Activated CD8-positive, alpha-beta memory T cell treated with anti-CD3 and anti-CD28 coated beads, Interleukin-2, amount 50 U/mL, for 24 hours (primary cell): ENCODE measurements at regions not wholly inside any gene's neighbourhood (a gene's known extent, or its start where the extent isn't known, plus 50 kb on each side); places are given as distances from the start of the nearest gene placed in this dataset.

Experiments
- DNase-seq: peaks from one replicate; pipeline ENCODE4 v3.0.0-alpha.2; 2020; ENCODE audit errors: extremely low read depth

DNA sequence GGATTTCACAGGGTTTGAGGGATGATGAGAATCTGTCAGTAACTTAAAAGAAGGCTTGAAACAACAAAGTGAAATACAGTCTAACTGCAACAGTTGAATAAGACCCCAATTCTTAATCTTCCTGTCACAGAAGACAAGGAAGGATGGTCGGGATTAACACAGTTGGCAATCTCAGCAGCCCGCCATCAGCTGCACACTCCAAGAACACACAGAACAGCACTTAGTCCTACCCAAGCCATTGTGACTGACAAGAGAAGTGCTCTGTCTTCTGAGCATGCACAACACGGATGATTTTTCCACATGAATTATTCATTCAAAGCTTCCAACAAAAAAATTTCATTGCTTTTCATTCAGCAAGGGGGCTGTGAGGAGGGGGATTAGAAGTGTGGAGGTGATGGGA lies 576.1 kb downstream of the TLE4 start:
- no peak for DNase-seq

DNA sequence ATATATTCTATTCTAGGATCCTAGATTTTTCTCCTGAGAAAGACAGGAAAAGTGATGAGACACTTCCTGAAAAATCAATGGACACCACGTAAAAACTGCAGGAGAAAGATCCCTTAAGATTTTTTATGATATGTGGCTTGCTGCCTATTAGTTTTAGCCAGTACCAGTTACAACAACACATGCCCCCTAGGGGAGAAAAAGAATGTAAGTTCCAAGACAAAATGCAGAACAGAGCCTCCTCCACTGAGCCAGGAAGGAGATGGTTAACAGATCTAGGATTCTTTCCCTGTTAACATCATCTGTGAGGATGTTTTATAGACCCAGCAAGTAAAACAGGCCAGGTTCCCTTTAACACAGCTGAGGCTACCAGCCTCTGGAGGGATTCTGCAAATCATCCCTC lies 574.7 kb downstream of the TLE4 start:
- DNase-seq = no peak

DNA sequence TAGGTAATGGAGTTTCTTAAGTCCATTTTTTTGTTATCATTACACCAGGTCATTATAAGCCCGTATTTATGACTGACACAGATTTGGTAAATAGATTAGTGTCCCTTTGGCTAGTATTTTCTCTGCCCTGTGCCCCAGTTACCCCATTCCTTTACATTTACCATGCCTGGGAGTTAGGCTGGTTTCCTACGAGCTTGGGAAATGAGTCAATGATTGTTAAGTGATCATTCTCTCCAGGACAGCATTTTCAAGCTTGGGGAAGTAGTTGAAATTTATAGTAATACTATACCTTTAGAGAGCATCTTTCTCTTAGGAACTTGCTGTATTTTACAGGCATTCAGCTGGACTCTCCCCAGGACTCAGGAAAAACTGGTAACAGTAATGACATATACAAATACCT lies 573.1 kb downstream of the TLE4 start:
- no peak for DNase-seq

DNA sequence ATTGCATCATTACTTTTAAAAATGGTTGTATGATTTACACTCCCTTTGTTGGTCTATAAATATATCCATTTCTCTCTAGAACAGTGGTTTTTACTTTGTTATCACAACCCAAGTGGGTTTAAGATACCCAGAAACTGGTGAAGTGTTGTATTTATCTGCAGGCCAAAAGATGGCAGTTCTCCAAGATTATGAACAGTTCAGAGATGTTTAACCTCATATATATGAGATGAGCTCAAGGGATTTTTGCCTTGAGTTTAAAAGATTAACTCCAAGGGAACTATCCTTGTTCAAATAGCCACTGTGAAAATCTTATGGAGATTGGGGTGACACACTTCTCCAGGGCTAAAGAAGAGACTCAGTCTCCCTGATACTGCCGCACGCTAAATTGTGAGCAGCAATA lies 572.6 kb downstream of the TLE4 start:
- no peak for DNase-seq

DNA sequence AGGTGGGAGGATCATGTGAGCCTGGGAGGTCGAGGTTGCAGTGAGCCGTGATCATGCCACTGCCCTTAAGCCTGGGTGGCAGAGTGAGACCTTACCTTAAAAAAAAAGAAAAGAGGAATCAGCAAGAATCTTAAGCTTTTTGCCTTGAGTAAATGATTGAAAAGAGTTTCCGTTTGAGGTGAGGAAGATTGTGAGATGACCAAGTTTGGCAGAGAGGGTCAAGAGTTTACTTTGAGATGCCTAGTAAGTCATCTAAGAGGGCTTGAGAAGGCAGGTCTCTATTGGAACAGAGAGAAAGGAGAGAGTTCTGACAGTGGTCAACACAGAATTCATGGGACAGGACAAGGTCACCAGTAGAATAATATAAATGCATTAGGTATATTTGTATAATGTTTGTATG lies 572.1 kb downstream of the TLE4 start:
- no peak for DNase-seq

DNA sequence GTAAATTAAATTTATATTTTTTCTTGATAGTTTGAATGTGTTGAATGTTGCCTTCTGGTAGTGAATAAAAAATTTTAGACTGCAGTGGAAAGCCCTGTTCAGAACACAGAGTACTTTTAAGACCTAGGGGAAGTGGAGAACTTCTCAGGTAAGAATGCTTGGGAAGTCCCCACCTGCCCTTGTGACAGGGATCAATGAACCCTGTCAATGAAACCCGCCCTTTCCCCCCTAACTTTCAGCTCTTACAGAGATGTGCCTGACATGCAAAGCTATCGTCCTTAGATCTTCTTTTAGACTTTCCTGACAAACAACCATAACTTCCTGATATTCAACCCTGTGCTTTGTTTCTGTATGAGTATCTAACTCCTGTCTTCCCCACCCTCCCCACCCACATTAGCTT lies 562.7 kb downstream of the TLE4 start:
- no peak for DNase-seq

DNA sequence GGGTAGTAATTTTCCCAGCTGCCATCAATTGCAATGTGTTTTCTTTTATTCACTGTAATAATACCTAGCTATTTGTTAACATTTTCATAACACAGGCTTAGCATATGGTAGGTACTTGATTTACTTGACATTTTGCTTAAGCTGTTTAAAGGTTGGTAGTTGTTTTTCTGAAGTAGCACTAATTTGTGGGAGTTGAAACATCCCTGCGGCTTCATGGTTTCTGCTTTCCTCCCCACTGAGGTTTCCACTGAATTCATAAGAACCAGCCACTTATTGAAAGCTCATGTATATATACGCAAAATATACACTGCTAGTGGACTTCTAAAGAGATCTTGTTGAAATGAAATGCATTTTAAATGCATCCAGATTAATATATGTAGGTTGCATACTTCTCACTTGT lies 559.9 kb downstream of the TLE4 start:
- DNase-seq = no peak

DNA sequence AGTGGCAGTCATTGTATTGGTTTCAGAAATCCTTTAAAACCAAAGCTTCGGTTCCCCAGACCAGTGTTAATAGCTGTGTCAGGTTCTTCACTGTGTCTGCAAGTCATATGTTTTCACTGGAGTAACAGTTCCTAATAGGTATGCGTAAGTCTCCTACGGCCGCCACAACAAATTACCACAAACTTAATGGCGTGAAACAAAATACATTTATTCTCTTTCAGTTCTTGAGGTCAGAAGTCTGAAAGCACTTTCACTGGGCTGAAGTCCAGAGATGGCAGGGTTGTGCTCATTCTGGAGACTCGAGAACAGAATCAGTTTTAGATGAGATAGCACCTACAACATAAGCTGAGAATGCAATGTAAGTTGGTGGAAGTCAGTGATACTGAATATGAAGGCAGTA lies 556.2 kb downstream of the TLE4 start:
- no peak for DNase-seq

DNA sequence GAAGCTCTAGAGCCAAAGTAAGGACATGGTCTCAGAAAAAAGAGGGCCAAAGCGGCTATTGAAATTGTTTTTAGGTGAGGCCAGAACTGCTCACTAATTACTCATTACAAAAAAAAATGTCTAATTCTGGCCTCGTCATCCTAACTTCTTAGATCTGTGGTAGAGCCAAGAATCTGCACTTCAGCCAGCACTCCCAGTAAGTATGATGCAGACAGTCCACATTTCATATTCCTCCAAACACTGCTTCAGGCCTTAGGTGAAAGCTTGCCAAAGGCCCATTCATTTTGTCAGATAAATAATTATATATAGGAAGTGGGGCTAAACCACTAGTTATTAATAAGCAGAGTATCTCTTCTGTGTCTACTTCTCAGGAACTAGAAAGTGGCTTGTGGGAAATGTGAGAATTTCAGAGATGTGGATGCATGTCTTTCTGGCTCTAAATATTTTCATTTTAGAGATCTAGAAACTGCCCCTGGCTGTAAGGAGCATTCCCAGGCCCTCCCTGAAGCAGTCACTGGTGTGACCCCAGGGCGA lies 554.0 kb downstream of the TLE4 start:
- DNase-seq = no peak

DNA sequence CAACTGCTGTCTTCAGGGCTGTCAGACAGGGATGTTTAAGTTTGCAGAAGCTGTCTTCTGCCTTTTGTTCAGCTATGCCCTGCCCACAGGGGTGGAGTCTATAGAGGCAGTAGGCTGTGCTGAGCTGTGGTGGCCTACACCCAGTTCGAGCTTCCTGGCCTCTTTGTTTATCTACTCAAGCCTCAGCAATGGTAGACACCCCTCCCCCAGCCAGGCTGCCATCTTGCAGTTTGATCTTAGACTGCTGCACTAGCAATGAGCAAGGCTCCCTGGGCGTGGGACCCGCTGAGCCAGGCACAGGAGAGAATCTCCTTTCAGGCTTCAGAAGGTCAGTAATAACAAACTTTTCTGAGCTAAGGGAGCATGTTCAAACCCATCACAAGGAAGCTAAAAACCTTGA lies 545.3 kb downstream of the TLE4 start:
- no peak for DNase-seq

DNA sequence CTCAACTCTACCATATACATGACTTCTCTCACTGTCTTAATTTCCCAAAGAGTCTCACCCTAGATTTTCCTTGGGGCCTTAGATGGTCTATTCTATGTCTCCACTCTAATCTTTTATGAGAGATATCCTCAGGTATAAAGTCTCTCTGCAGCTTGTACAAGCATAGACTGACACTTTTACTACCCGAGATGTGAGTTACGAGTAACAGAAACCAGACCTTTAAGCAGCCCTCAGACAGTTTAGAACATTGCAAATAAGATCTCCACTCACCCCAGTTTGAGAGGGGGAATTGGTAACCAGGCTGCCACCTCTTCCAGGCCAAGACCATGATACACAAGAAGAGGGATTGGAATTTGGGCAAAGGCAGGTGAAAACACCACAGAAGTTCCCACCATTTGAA lies 542.5 kb downstream of the TLE4 start:
- DNase-seq = no peak

DNA sequence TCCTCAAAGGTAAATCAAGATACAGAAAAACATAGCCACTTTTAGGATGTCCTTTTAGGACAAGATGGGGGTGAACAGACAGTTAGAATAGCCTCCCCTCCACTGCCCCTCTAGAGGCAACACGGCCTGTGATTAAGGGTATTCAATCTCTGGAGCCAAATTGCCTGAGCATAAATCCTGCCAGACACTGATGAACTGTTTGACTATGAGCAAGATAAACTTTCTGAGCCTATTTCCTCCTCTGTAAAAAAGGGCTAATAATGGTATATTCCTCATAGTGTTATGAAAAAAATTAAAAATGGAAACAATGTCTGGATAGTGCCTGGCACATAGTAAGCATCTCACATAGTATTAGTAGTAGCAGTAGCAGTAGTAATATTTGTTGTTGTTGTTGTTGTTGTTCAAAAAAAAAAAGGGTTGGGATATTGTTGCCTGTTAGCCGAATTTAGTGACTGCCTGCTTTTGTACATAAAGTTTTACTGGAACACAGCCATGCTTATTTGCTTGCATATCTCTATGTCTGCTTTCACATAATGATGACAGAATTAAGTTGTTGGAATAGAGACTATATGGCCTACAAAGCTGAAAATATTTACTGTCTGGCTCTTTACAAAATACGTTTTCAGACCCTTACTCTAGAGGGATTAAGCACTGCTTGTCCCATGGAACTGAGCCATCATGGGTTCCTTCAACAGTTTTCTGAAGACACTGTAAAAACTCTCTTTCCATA lies 536.3 kb downstream of the TLE4 start:
- no peak for DNase-seq

DNA sequence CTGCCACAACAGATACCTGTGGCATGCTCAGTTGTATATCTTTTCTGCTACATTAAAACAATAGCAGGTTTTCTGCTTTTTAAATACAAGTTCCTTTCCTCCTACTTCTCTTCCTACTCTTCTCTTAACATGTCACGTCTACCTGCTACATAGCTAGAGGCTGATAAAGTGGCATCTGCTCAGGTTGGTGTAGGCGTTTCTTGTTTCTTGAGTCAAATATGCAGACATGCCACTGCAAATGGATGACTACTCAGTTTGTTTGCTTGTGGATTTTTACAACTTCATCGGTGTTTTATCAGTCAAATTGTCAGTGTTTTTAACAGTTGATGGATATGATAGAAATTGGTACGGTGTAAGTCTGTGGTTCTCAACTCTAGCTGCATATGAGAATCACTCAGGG lies 525.7 kb downstream of the TLE4 start:
- DNase-seq = no peak

DNA sequence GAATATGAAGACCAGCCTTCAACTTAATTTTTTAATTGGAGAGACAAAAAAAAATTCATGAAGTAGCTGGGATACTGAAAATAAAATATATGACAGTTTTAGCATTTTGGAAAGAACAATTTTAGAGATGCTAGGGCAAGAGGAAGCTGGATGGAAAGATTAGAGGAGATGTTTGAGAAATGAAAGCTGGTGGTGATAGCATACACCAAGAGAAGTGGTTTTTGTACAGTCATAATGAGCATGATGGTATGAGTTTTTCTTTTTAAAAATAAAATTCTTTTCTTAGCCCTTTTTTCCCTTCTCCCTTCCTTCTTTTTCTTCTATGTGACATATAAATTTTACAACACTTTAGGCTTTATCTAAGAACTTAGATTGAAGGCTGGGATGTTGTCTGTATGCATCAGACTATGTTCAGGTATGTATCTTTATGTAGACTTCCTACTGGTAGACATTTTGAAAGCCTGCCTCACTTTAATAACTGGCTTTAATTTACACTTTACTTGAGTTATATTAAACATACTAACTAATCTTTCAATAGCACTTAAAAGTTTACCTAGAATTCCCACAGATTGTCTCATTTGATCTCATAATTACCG lies 522.5 kb downstream of the TLE4 start:
- DNase-seq = no peak

DNA sequence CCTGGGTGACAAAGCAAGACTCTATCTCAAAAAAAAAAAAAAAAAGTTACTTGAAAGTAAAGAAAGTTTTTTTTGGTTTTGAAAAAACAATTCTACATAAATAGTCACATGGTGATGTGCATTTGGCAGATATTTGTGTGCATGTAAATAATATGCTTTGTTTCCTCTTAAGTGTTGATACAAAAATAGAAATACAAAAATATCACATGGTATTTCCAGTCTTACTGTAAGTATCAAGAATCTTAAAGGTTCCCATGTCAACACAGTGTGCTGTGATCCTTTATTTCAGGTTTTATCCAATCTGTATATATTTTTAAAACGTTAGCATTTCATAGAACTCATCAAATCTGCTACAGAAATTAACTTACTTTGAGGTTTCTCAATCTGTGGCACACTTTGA lies 521.9 kb downstream of the TLE4 start:
- no peak for DNase-seq

DNA sequence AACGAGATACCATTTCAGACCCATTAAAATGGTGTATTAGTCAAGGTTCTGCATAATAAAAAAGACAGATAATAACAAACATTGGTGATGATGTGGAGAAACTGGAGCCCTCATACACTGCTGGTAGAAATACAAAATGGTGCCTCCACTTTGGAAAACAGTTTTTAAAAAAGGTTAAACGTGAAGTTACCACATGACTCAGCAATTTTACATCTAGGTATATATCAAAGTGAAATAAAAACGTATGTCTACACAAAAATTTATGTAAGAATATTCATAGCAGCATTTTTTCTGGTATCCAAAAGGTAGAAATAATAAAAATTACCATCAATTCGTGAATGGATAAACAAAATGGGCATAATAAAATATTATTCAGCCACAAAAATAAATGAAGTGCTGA lies 519.8 kb downstream of the TLE4 start:
- no peak for DNase-seq

DNA sequence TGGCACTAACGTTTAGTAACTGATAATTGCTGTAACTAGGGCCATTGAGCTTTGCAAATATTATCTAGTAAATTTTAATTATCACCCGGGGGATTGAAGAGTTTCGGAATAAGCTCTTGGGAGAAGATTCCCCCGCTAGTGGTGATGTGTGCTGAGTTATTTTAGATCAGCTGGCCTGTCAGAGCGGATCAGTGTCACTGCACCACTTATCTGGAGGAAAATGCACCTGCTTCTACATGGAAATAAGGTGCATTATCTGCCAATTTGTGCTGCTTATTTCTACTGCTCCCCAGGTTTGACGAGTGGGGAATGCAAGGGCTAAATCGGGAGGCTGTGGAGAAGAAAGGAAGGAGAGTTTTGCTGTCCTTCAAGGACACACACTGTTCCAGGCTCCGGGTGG lies 518.6 kb downstream of the TLE4 start:
- DNase-seq = no peak

DNA sequence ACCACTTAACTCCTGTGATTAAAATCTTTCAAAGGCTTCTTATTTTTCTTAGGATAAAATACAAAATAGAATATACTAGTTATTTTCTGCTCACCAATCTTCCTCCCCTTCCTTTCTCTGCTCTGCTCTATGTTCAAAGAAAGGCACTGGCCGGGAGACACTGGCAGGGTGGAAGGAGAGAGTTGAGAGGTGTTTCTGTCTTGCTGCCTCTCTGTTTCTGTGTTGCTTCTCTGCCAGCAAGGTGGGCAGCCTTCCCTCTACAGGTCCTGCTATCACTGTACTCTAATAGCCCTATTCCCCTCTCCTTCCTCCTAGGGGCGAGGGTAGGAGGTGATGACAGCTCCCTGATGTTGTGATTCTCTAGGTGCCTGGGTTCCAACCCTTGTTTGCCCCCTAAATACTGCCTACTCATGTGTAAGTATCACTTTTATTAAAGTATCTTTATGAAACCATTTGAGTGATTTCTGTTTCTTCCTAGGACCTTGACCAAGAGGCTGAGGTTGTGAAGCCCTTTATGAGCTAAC lies 515.1 kb downstream of the TLE4 start:
- no peak for DNase-seq

DNA sequence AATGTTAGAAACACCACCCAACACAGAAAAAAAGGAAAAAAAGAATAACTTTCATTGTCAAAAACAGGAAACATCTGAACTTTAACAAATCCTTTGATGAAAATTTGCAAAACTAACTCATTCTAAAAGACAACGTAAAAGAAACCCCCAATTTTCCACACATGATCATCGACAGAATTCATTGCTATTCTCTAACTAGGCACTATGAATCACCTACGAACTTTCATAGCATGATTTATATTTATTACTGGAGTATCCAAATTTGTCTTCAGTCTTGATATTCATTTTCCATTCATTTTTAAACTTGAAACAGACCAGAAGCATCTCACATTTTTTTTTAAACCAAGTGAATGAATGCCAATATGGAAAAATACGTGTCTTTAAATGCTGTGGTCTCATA lies 514.6 kb downstream of the TLE4 start:
- DNase-seq = no peak

DNA sequence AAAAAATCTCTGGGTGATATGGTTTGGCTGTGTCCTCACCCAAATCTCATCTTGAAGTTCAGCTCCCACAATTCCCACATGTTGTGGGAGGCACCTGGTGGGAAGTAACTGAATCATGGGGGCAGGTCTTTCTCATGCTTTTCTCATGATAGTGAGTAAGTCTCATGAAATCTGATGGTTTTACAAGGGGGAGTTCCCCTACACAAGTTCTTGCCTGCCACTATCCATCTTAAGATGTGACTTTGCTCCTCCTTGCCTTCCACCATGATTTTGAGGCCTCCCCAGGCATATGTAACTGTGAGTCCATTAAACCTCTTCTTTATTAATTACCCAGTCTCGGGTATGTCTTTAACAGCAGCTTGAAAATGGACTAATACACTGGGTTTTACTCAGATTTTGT lies 513.9 kb downstream of the TLE4 start:
- DNase-seq = no peak

DNA sequence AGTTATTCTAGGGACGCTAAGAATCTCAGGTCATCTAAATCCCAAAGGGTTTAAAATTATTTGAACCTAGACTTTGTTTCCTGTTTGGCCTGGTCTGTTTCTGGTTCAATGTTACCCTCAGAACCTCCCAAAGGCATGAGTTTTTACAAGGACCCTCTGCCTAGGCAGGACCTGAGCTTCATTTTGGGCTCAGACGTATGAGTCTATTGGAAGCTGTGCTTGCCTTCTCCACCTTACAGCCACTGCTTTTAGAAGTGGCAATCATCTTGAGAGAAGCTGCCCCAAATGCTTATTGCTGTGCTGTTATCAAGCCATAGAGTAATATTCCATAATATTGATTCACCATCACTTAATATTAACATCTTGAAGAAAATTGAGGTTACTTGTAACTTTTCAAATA lies 510.4 kb downstream of the TLE4 start:
- no peak for DNase-seq

DNA sequence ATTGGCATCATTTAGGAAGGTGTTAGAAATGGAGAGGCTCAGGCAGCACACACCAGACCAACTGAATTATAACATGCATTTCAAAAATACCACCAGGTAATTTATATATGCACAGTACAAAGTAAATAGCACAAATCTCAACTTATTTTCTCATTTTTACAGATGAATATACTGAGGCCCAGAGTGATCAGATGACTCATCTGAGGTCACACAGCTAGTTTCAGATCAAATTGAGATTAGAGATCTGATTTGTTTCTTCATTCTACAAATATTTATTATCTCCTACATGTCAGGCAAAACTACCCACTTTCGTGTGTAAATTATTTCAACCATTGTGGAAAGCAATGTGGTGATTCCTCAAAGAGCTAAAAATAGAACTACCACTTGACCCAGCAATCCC lies 507.1 kb downstream of the TLE4 start:
- DNase-seq = no peak

DNA sequence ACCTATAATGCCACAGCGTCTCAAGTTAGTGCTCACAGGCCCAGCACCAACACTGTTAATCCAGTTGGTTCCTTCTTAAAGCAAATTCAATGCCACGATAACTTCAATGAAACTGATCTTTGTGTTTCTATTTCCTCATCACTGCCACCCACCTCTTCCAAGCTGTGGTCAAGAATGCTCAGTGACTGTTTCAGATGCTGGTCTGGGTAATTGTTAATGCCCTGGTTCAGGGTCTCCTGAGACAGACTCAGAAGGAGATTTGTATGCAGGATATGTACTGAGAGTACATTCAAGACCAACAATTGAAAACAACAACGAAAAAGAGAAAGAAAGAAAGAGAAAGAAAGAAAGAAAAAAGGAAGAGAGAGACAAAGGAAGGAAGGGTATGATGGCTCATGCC lies 505.3 kb downstream of the TLE4 start:
- no peak for DNase-seq

DNA sequence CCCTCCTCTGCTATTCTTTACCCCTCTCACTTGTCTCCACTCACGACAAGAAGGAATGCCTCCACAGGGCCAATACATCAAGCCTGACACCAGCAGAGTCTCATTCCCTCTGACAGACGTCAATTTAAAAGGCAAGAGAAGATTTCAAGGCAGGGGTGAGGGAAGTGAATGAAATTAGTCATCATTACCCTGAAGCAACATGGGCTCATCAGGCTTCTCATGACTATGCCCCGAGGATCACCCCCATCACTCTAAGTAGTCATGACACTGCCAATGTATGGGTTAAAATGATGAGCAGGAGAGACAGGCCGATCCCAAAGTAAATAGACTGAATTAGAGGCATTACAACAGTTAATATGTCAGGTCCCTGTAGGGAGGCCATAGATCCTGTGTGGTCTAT lies 504.4 kb downstream of the TLE4 start:
- DNase-seq = no peak
